Stimulated activated CD4-positive, alpha-beta T cell treated with anti-CD3 and anti-CD28 coated beads, Interleukin-1b, Interleukin-23, amount 100 ng/mL, for 4 hours (primary cell): ENCODE measurements at regions not wholly inside any gene's neighbourhood (a gene's known extent, or its start where the extent isn't known, plus 50 kb on each side); places are given as distances from the start of the nearest gene placed in this dataset.

Experiments used
- DNase-seq, 2 donors: peaks; one replicate each; pipeline ENCODE4 v3.0.0-alpha.2; 2020; ENCODE audit warnings: low read depth in 2 of 2

- peak in 1 of 2 donors; percentile 15 for DNase-seq
Measured at GRCh38 chr6:138007014-138007472, 100.2 kb downstream of the PERP start.

GRCh38 chr6:138008791-138009190 lies 98.4 kb downstream of the PERP start:
- DNase-seq: no peak

- no peak for DNase-seq
Measured at GRCh38 chr6:138011413-138011812, 95.8 kb downstream of the PERP start.

GRCh38 chr6:138012682-138013081 lies 94.5 kb downstream of the PERP start:
- no peak for DNase-seq

- no peak for DNase-seq
Measured at GRCh38 chr6:138013959-138014358, 93.3 kb downstream of the PERP start.

- DNase-seq: no peak
Measured at GRCh38 chr6:138017166-138017757, 90.0 kb downstream of the PERP start.

- DNase-seq: no peak
Measured at GRCh38 chr6:138018297-138018696, 88.9 kb downstream of the PERP start.

GRCh38 chr6:138025528-138025978 lies 81.7 kb downstream of the PERP start:
- DNase-seq: no peak

GRCh38 chr6:138026342-138026741 lies 80.9 kb downstream of the PERP start:
- DNase-seq: no peak

GRCh38 chr6:138028893-138029292 lies 78.3 kb downstream of the PERP start:
- DNase-seq: no peak

GRCh38 chr6:138030872-138031271 lies 76.3 kb downstream of the PERP start:
- DNase-seq: no peak

- no peak for DNase-seq
Measured at GRCh38 chr6:138031417-138031816, 75.8 kb downstream of the PERP start.

GRCh38 chr6:138031850-138032249 lies 75.4 kb downstream of the PERP start:
- DNase-seq: no peak

GRCh38 chr6:138032571-138032970 lies 74.6 kb downstream of the PERP start:
- no peak for DNase-seq

- DNase-seq: no peak
Measured at GRCh38 chr6:138034229-138034628, 73.0 kb downstream of the PERP start.

- DNase-seq: no peak
Measured at GRCh38 chr6:138035070-138035469, 72.1 kb downstream of the PERP start.

GRCh38 chr6:138036111-138036510 lies 71.1 kb downstream of the PERP start:
- DNase-seq: no peak

- no peak for DNase-seq
Measured at GRCh38 chr6:138037009-138037504, 70.2 kb downstream of the PERP start.

- no peak for DNase-seq
Measured at GRCh38 chr6:138038142-138038870, 68.9 kb downstream of the PERP start.
